ENCODE measurements at regions not wholly inside any gene's neighbourhood (a gene's known extent, or its start where the extent isn't known, plus 50 kb on each side); places are given as distances from the start of the nearest gene placed in this dataset.

- TF ChIP-seq CTCF (IDR thresholded peaks at IDR 0.05) (no peak), POLR2A (IDR thresholded peaks at IDR 0.05) (no peak)
These were observed 347.2 kb downstream of the C12orf75 start for GRCh38 chr12:105677672-105678071.

Data from ovary (tissue), 3 donors.